Heart left ventricle (tissue), 16 donors: ENCODE measurements at regions not wholly inside any gene's neighbourhood (a gene's known extent, or its start where the extent isn't known, plus 50 kb on each side); places are given as distances from the start of the nearest gene placed in this dataset.
A peak's percentile ranks its signal among the peaks of the same experiment; 100 is the strongest.

Experiments
- ATAC-seq, 4 donors: fragments of 200-7000 bp; cut with Tn5 transposase; one replicate each; pipeline ENCODE4 v1.9.1; 2020 to 2022; ENCODE audit warnings: moderate library complexity in 4 of 4, mild to moderate bottlenecking in 3 of 4, moderate number of reproducible peaks in 1 of 4
- DNase-seq, 5 donors: peaks; one replicate each; pipeline ENCODE4 v3.0.0-alpha.2; 2020
- H3K27ac ChIP-seq, 12 donors: fragments of 200-600 bp; sonication (generic) in 4 of 12; one replicate each; pipeline versions ENCODE4 v1.5.0 to v1.8.0; 2016 to 2022; ENCODE audit warnings: mild to moderate bottlenecking in 2 of 12
- H3K27me3 ChIP-seq, 9 donors: fragments of 200-600 bp; sonication (generic) in 2 of 9; one replicate each; pipeline versions ENCODE4 v1.5.1 to v1.8.0; 2016 to 2022; ENCODE audit warnings: mild to moderate bottlenecking in 3 of 9
- H3K36me3 ChIP-seq, 9 donors: fragments of 200-600 bp; sonication (generic) in 2 of 9; one replicate each; pipeline versions ENCODE4 v1.5.0 to v1.8.0; 2018 to 2022; ENCODE audit warnings: mild to moderate bottlenecking in 2 of 9
- H3K4me1 ChIP-seq, 12 donors: fragments of 200-600 bp; sonication (generic) in 4 of 12; one replicate each; pipeline versions ENCODE4 v1.5.0 to v1.8.0; 2016 to 2022; ENCODE audit warnings: mild to moderate bottlenecking in 3 of 12
- H3K4me3 ChIP-seq, 12 donors: fragments of 200-600 bp; sonication (generic) in 4 of 12; one replicate each; pipeline versions ENCODE4 v1.5.0 to v1.8.0; 2017 to 2022; ENCODE audit warnings: mild to moderate bottlenecking in 9 of 12, moderate library complexity in 4 of 12
- H3K9me3 ChIP-seq, 12 donors: fragments of 200-600 bp; sonication (generic) in 4 of 12; one replicate each; pipeline versions ENCODE4 v1.5.0 to v1.8.0; 2016 to 2022; ENCODE audit warnings: mild to moderate bottlenecking in 1 of 12
- CTCF ChIP-seq, 12 donors: fragments of 200-600 bp; sonication (generic) in 4 of 12; IDR thresholded peaks; one replicate each; pipeline versions ENCODE4 v1.5.0 to v1.8.0; 2018 to 2022; ENCODE audit warnings: antibody characterized with exemption in 12 of 12, mild to moderate bottlenecking in 5 of 12
- POLR2A ChIP-seq, 2 donors: fragments of 450-650 bp; IDR thresholded peaks; one replicate each; pipeline ENCODE4 v1.6.1; 2017; ENCODE audit warnings: antibody characterized with exemption in 2 of 2, mild to moderate bottlenecking in 2 of 2, moderate library complexity in 2 of 2
- WGBS, 4 donors: extraction: QIAGEN DNeasy Blood & Tissue Kit in 2 of 4; methylation state at CpG; one replicate each; pipeline versions ENCODE4 v1.1.5 to v1.1.7; 2013 to 2018; 5-methylcytosine and 5-hydroxymethylcytosine counted together
- intact Hi-C, 10 donors: fragments of 100-400 bp; cut with DNase I; formaldehyde crosslinking; loops; one replicate each; pipeline versions ENCODE4 v1.11.1 to v1.14.2; 2022
- donor health status: ischemic (EF 13 %, LVEDD 7.1; RV severe dilation, severe dysfunction).
- donor health status: healthy with polysubstance abuse.
- donor health status: DM: no; HTN: yes; CAD: no.
- donor health status: DM: no; HTN: no; CAD: no.
- donor health status: ischemic (EF 25% LVEDD 6.9; RV normal size, moderate dysfunction).
- donor health status: ischemic (EF 25% LVEDD 5.7; RV mildly dilated, moderate dysfunction).
- donor health status: healthy.
- donor health status: DM: yes; HTN: yes; CAD: no.
- donor health status: ischemic (EF 35%, LVEDD 5.7; RV mildly dilated, moderate dysfunction).
- donor health status: nonischemic (EF 11% LVEDD 7.7; RV severe dilation, severe dysfunction).
- donor health status: DM: yes; HTN: yes; CAD: no.
- donor health status: PGD.
- donor health status: ischemic (EF 29% LVEDD 5.4; RV normal size, mild dysfunction).
- donor health status: nonischemic (EF 23%, LVEDD 6.1; RV moderate dilation, normal function).

- Histone ChIP-seq H3K27ac (no peak overlapping the region), H3K36me3 (no peaks in the 10 kb centered on the region), H3K4me3 (no peak overlapping the region), H3K27me3 (no peaks in the 10 kb centered on the region), H3K4me1 (peaks cover 0 to 10% (median 0%) of the 10 kb centered on the region in 12 donors), H3K9me3 (no peaks in the 10 kb centered on the region)
- WGBS, 4 donors, result 57 to 87% (median 80%) methylated on average over 1 of the region's 1 CpG
- TF ChIP-seq POLR2A (IDR thresholded peaks at IDR 0.05), result no peak
- TF ChIP-seq CTCF (IDR thresholded peaks at IDR 0.05), result no peak
- no peak for ATAC-seq
- no peak for DNase-seq
- intact Hi-C loops, result no loop called here
Measured at GRCh38 chr14:21921453-21921852, 247.8 kb upstream of the OR4E1 start.

GRCh38 chr14:21917699-21918436 lies 244.2 kb upstream of the OR4E1 start:
- Histone ChIP-seq H3K27ac (no peak overlapping the region), H3K27me3 (no peaks in the 10 kb centered on the region), H3K9me3 (no peaks in the 10 kb centered on the region), H3K36me3 (no peaks in the 10 kb centered on the region), H3K4me3 (no peak overlapping the region), H3K4me1 (peaks cover 0 to 8% (median 0%) of the 10 kb centered on the region in 12 donors)
- 20 to 30% (median 22%) methylated on average over 4 of the region's 4 CpGs for whole genome bisulfite sequencing, 4 donors
- intact Hi-C loops, result no loop called here
- TF ChIP-seq CTCF (IDR thresholded peaks at IDR 0.05) (peak; percentile 41 to 78 (median 62)), POLR2A (IDR thresholded peaks at IDR 0.05) (no peak)
- peak in 1 of 5 donors; percentile 8 for DNase-seq
- peak in 1 of 4 donors; percentile 51 for ATAC-seq

- Histone ChIP-seq H3K4me1 (peaks cover 0 to 8% (median 0%) of the 10 kb centered on the region in 12 donors), H3K27me3 (peaks cover 0 to 11% (median 0%) of the 10 kb centered on the region in 9 donors), H3K27ac (no peak overlapping the region), H3K4me3 (no peak overlapping the region), H3K36me3 (no peaks in the 10 kb centered on the region), H3K9me3 (no peaks in the 10 kb centered on the region)
- intact Hi-C loops, result no loop called here
- ATAC-seq (no peak), DNase-seq (no peak)
- no peak for TF ChIP-seq CTCF (IDR thresholded peaks at IDR 0.05)
- 47 to 77% (median 59%) methylated on average over 2 of the region's 2 CpGs for WGBS, 4 donors
Measured at GRCh38 chr14:21915826-21916225, 242.2 kb upstream of the OR4E1 start.

GRCh38 chr14:21913759-21914158 lies 240.1 kb upstream of the OR4E1 start:
- peaks cover 0 to 20% (median 0%) of the 10 kb centered on the region in 9 donors for H3K27me3 ChIP-seq
- DNase-seq (peak in 3 of 5 donors; percentile 26 to 32 (median 31)), ATAC-seq (peak in 2 of 4 donors; percentile 61 to 72)
- peaks cover 0 to 8% (median 0%) of the 10 kb centered on the region in 12 donors for H3K4me1 ChIP-seq
- intact Hi-C loops, result no loop called here
- H3K9me3 ChIP-seq, result no peaks in the 10 kb centered on the region
- H3K27ac ChIP-seq, result no peak overlapping the region
- TF ChIP-seq CTCF (IDR thresholded peaks at IDR 0.05) (peak; percentile 19 to 54 (median 43)), POLR2A (IDR thresholded peaks at IDR 0.05) (no peak)
- WGBS, 4 donors, result 4 to 8% (median 4%) methylated on average over 6 of the region's 6 CpGs
- H3K36me3 ChIP-seq, result no peaks in the 10 kb centered on the region
- no peak overlapping the region for H3K4me3 ChIP-seq
